Neuronal stem cell (in vitro differentiated cells): ENCODE measurements at regions not wholly inside any gene's neighbourhood (a gene's known extent, or its start where the extent isn't known, plus 50 kb on each side); places are given as distances from the start of the nearest gene placed in this dataset.

Source experiments
- DNase-seq: peaks from one replicate; pipeline ENCODE4 v3.0.0-alpha.2; 2013; ENCODE audit warnings: low spot score
- H2AFZ ChIP-seq: one replicate; pipeline ENCODE4 v1.6.1; 2013; ENCODE audit warnings: mild to moderate bottlenecking, low read length, inconsistent platforms
- H2AK5ac ChIP-seq: 2 replicates; pipeline ENCODE4 v1.6.1; 2013; ENCODE audit warnings: low read depth, mild to moderate bottlenecking, inconsistent platforms, low read length, moderate library complexity, mixed read lengths
- H2BK120ac ChIP-seq: 2 replicates; pipeline ENCODE4 v1.6.1; 2013; ENCODE audit warnings: low read depth, mild to moderate bottlenecking, inconsistent platforms, low read length, moderate library complexity, mixed read lengths
- H2BK12ac ChIP-seq: one replicate; pipeline ENCODE4 v1.6.1; 2013; ENCODE audit warnings: low read length, inconsistent platforms
- H2BK15ac ChIP-seq: 2 replicates; pipeline ENCODE4 v1.6.1; 2013; ENCODE audit warnings: mild to moderate bottlenecking, low read length, inconsistent platforms, mixed read lengths
- H2BK5ac ChIP-seq: one replicate; pipeline ENCODE4 v1.6.1; 2013; ENCODE audit warnings: inconsistent platforms, mild to moderate bottlenecking, low read length, moderate library complexity
- H3K14ac ChIP-seq: one replicate; pipeline ENCODE4 v1.6.1; 2013; ENCODE audit warnings: low read length, inconsistent platforms
- H3K18ac ChIP-seq: 2 replicates; pipeline ENCODE4 v1.6.1; 2013; ENCODE audit warnings: low read length, inconsistent platforms
- H3K23ac ChIP-seq: 2 replicates; pipeline ENCODE4 v1.6.1; 2013; ENCODE audit warnings: low read depth, mild to moderate bottlenecking, mixed read lengths, low read length, inconsistent platforms; ENCODE audit not compliant: poor library complexity
- H3K27ac ChIP-seq: replicated peaks from 3 replicates; pipeline ENCODE4 v1.5.1; 2013; ENCODE audit warnings: low read length, inconsistent platforms
- H3K27me3 ChIP-seq, 3 experiments: 2 replicates each; pipeline ENCODE4 v1.6.1; 2013; ENCODE audit warnings: low read length in 3 of 3, mild to moderate bottlenecking in 2 of 3, inconsistent platforms in 1 of 3, low read depth in 1 of 3, mixed read lengths in 1 of 3, moderate library complexity in 1 of 3; ENCODE audit not compliant: control insufficient read depth in 3 of 3, insufficient read depth in 3 of 3
- H3K36me3 ChIP-seq, 2 donors: replicated peaks in 1 of 2; 2 replicates each; pipeline ENCODE4 v1.6.1; 2013; ENCODE audit warnings: low read length in 2 of 2; ENCODE audit not compliant: control insufficient read depth in 2 of 2, insufficient read depth in 2 of 2
- H3K4ac ChIP-seq: 2 replicates; pipeline ENCODE4 v1.6.1; 2013; ENCODE audit warnings: inconsistent platforms, mild to moderate bottlenecking, low read length, moderate library complexity
- H3K4me1 ChIP-seq, 2 donors: 1 replicate in 1 of 2; 2 replicates in 1 of 2; pipeline ENCODE4 v1.6.1; 2013; ENCODE audit warnings: low read length in 2 of 2, low read depth in 1 of 2; ENCODE audit not compliant: control insufficient read depth in 2 of 2, insufficient read depth in 1 of 2
- H3K4me2 ChIP-seq: one replicate; pipeline ENCODE4 v1.6.1; 2013; ENCODE audit warnings: mild to moderate bottlenecking, low read length, inconsistent platforms; ENCODE audit not compliant: insufficient read depth, poor library complexity, severe bottlenecking
- H3K4me3 ChIP-seq, 2 donors: 2 replicates each; pipeline ENCODE4 v1.5.1; 2013; ENCODE audit warnings: low read length in 2 of 2, mild to moderate bottlenecking in 2 of 2, inconsistent platforms in 1 of 2, moderate library complexity in 1 of 2
- H3K79me1 ChIP-seq: one replicate; pipeline ENCODE4 v1.6.1; 2013; ENCODE audit warnings: low read depth, mild to moderate bottlenecking, inconsistent platforms, low read length, moderate library complexity
- H3K9ac ChIP-seq: one replicate; pipeline ENCODE4 v1.6.1; 2013; ENCODE audit warnings: mild to moderate bottlenecking, low read depth, low read length, inconsistent platforms; ENCODE audit not compliant: poor library complexity
- H3K9me3 ChIP-seq, 2 donors: replicated peaks in 1 of 2; 2 replicates each; pipeline versions ENCODE3 to v1.6.1; 2013; ENCODE audit warnings: low read length in 2 of 2, mild to moderate bottlenecking in 2 of 2, inconsistent platforms in 1 of 2, low read depth in 1 of 2, mixed read lengths in 1 of 2, moderate library complexity in 1 of 2; ENCODE audit not compliant: control insufficient read depth in 2 of 2, insufficient read depth in 1 of 2
- H4K8ac ChIP-seq: one replicate; pipeline ENCODE4 v1.6.1; 2013; ENCODE audit warnings: low read depth, mild to moderate bottlenecking, inconsistent platforms, low read length, moderate library complexity
- H4K91ac ChIP-seq: one replicate; pipeline ENCODE4 v1.6.1; 2013; ENCODE audit warnings: low read length, low read depth, mild to moderate bottlenecking, inconsistent platforms; ENCODE audit not compliant: poor library complexity
- WGBS, 2 donors: extraction: QIAGEN DNeasy Blood & Tissue Kit; methylation state at CpG; one replicate each; pipeline ENCODE4 v1.1.7; 2013; ENCODE audit warnings: missing lambda C conversion rate in 2 of 2, mixed read lengths in 1 of 2; ENCODE audit not compliant: insufficient read length in 2 of 2, insufficient replicate concordance in 1 of 2; ENCODE audit errors: extremely low coverage in 2 of 2; 5-methylcytosine and 5-hydroxymethylcytosine counted together

- no peaks in the 10 kb centered on the region for H3K36me3 ChIP-seq
- peaks cover 0 to 3% (median 0%) of the 10 kb centered on the region in 3 experiments for H3K27me3 ChIP-seq
- H3K79me1 ChIP-seq: no peaks in the 10 kb centered on the region
- no peak overlapping the region for H3K9ac ChIP-seq
- H3K18ac ChIP-seq: no peak overlapping the region
- no peak overlapping the region for H2BK120ac ChIP-seq
- H2BK12ac ChIP-seq: no peak overlapping the region
- no peak overlapping the region for H3K4me3 ChIP-seq
- H2BK5ac ChIP-seq: no peak overlapping the region
- H2AK5ac ChIP-seq: no peak overlapping the region
- no peak overlapping the region for H3K4ac ChIP-seq
- H3K23ac ChIP-seq: no peak overlapping the region
- no peak overlapping the region for H4K8ac ChIP-seq
- no peak overlapping the region for H3K4me2 ChIP-seq
- H2BK15ac ChIP-seq: no peak overlapping the region
- no peak overlapping the region for H3K14ac ChIP-seq
- no peaks in the 10 kb centered on the region for H3K9me3 ChIP-seq
- H2AFZ ChIP-seq: no peak overlapping the region
- no peak overlapping the region for H3K27ac ChIP-seq
- no peak overlapping the region for H4K91ac ChIP-seq
- no peak for DNase-seq
- H3K4me1 ChIP-seq: peaks cover 4 to 8% of the 10 kb centered on the region in 2 donors
- WGBS, 2 donors: no CpG with 5 or more reads among the region's 5 CpGs
Observed at GRCh38 chr18:3357516-3357915, 92.5 kb upstream of the TGIF1 start.

GRCh38 chr18:3358310-3358709 is 91.7 kb upstream of the TGIF1 start:
- Histone ChIP-seq H3K36me3 (no peaks in the 10 kb centered on the region), H3K9ac (no peak overlapping the region), H3K27me3 (peaks cover 0 to 3% (median 0%) of the 10 kb centered on the region in 3 experiments), H4K8ac (no peak overlapping the region), H3K4me3 (no peak overlapping the region), H2BK5ac (no peak overlapping the region), H4K91ac (no peak overlapping the region), H3K9me3 (no peaks in the 10 kb centered on the region), H2AK5ac (no peak overlapping the region), H3K23ac (no peak overlapping the region), H2AFZ (no peak overlapping the region), H3K79me1 (no peaks in the 10 kb centered on the region), H3K4ac (no peak overlapping the region), H2BK12ac (no peak overlapping the region), H2BK120ac (no peak overlapping the region), H2BK15ac (no peak overlapping the region), H3K4me1 (peaks cover 4 to 8% of the 10 kb centered on the region in 2 donors), H3K18ac (no peak overlapping the region), H3K27ac (no peak overlapping the region), H3K4me2 (no peak overlapping the region), H3K14ac (no peak overlapping the region)
- no CpG with 5 or more reads among the region's 6 CpGs for WGBS, 2 donors
- no peak for DNase-seq

- Histone ChIP-seq H2BK15ac (no peak overlapping the region), H3K9me3 (no peaks in the 10 kb centered on the region), H2AK5ac (no peak overlapping the region), H4K91ac (no peak overlapping the region), H3K36me3 (no peaks in the 10 kb centered on the region), H3K4me2 (no peak overlapping the region), H3K27me3 (peaks cover 0 to 3% (median 0%) of the 10 kb centered on the region in 3 experiments), H3K27ac (peak overlapping the region; percentile 51), H2AFZ (peak overlapping the region; percentile 76), H3K18ac (no peak overlapping the region), H3K9ac (no peak overlapping the region), H4K8ac (no peak overlapping the region), H3K23ac (no peak overlapping the region), H3K4me1 (peaks cover 4 to 8% of the 10 kb centered on the region in 2 donors), H3K79me1 (no peaks in the 10 kb centered on the region), H2BK120ac (no peak overlapping the region), H2BK12ac (no peak overlapping the region), H3K14ac (no peak overlapping the region), H2BK5ac (peak overlapping the region; percentile 69), H3K4me3 (no peak overlapping the region), H3K4ac (no peak overlapping the region)
- no CpG with 5 or more reads among the region's 15 CpGs for WGBS, 2 donors
- DNase-seq: peak; percentile 74
Observed at GRCh38 chr18:3360211-3360610, 89.8 kb upstream of the TGIF1 start.

- H2BK5ac ChIP-seq: no peak overlapping the region
- no peak overlapping the region for H3K14ac ChIP-seq
- no peak overlapping the region for H3K4me2 ChIP-seq
- H3K4ac ChIP-seq: no peak overlapping the region
- peaks cover 0 to 2% of the 10 kb centered on the region in 2 donors for H3K9me3 ChIP-seq
- no CpG with 5 or more reads among the region's 5 CpGs for WGBS, 2 donors
- no peak overlapping the region for H3K4me3 ChIP-seq
- no peak overlapping the region for H2BK12ac ChIP-seq
- no peak for DNase-seq
- H3K4me1 ChIP-seq: no peaks in the 10 kb centered on the region
- no peak overlapping the region for H3K27ac ChIP-seq
- no peak overlapping the region for H2AFZ ChIP-seq
- no peak overlapping the region for H3K18ac ChIP-seq
- no peak overlapping the region for H2BK120ac ChIP-seq
- H3K9ac ChIP-seq: no peak overlapping the region
- no peaks in the 10 kb centered on the region for H3K27me3 ChIP-seq
- no peak overlapping the region for H2BK15ac ChIP-seq
- H4K8ac ChIP-seq: no peak overlapping the region
- H3K36me3 ChIP-seq: no peaks in the 10 kb centered on the region
- H3K79me1 ChIP-seq: no peaks in the 10 kb centered on the region
- no peak overlapping the region for H3K23ac ChIP-seq
- no peak overlapping the region for H4K91ac ChIP-seq
- no peak overlapping the region for H2AK5ac ChIP-seq
Observed at GRCh38 chr18:3367491-3368091, 82.4 kb upstream of the TGIF1 start.
